OCI-LY7 (cell line): ENCODE measurements at regions not wholly inside any gene's neighbourhood (a gene's known extent, or its start where the extent isn't known, plus 50 kb on each side); places are given as distances from the start of the nearest gene placed in this dataset.
A peak's percentile ranks its signal among the peaks of the same experiment; 100 is the strongest.

Source experiments
- BruUV-seq: library from RNA; stranded (reverse); fragments of 400-500 nt; replicated peaks from 2 replicates; lab custom pipeline; 2021; lab: Mats Ljungman, UMichigan
- CTCF ChIA-PET: fragments of 300-600 bp; sonication (Branson Sonifier 250); formaldehyde crosslinking; loops from one replicate; lab custom pipeline; 2022; ENCODE audit warnings: antibody characterized with exemption; ENCODE audit not compliant: unreplicated experiment; lab: Charles Lee
- POLR2A ChIA-PET: fragments of 300-600 bp; sonication (Branson Sonifier 250); formaldehyde crosslinking; loops from one replicate; lab custom pipeline; 2022; ENCODE audit warnings: antibody characterized with exemption; lab: Charles Lee
- DNase-seq: peaks from one replicate; pipeline ENCODE4 v3.0.0-alpha.2; 2015; ENCODE audit warnings: low spot score
- H2AFZ ChIP-seq: fragments of 200-600 bp; sonication (generic), shearing (Covaris generic); 2 replicates; pipeline ENCODE4 v1.6.1; 2014; ENCODE audit warnings: mild to moderate bottlenecking, antibody characterized with exemption, low read length, moderate library complexity
- H3K27ac ChIP-seq: fragments of 200-600 bp; sonication (generic); 2 replicates; pipeline ENCODE4 v1.5.1; 2014; ENCODE audit warnings: mixed run types, low read depth, mild to moderate bottlenecking, moderate library complexity, low read length, inconsistent platforms; ENCODE audit not compliant: poor library complexity, severe bottlenecking
- H3K36me3 ChIP-seq: fragments of 200-600 bp; sonication (generic); 2 replicates; pipeline ENCODE4 v1.6.1; 2014; ENCODE audit warnings: mild to moderate bottlenecking, antibody characterized with exemption, low read length, moderate library complexity, mixed read lengths; ENCODE audit not compliant: insufficient read depth
- H3K4me1 ChIP-seq: fragments of 200-600 bp; sonication (generic); 2 replicates; pipeline ENCODE4 v1.5.1; 2014; ENCODE audit warnings: mild to moderate bottlenecking, low read length; ENCODE audit not compliant: insufficient read depth, poor library complexity, severe bottlenecking
- H3K4me2 ChIP-seq: fragments of 200-600 bp; sonication (generic); 2 replicates; pipeline ENCODE4 v1.6.1; 2014; ENCODE audit warnings: mild to moderate bottlenecking, low read length
- H3K4me3 ChIP-seq: fragments of 200-600 bp; sonication (generic); 2 replicates; pipeline ENCODE4 v1.5.1; 2014; ENCODE audit warnings: mild to moderate bottlenecking, low read depth, low read length; ENCODE audit not compliant: poor library complexity, severe bottlenecking
- H3K79me2 ChIP-seq: fragments of 200-600 bp; sonication (generic); 2 replicates; pipeline ENCODE4 v1.6.1; 2016; ENCODE audit warnings: low read depth, mild to moderate bottlenecking, low read length, moderate library complexity, mixed read lengths; ENCODE audit not compliant: insufficient read depth
- H3K9me2 ChIP-seq: fragments of 200-600 bp; sonication (generic); 2 replicates; pipeline ENCODE4 v1.6.1; 2016; ENCODE audit warnings: mild to moderate bottlenecking, low read length, mixed read lengths; ENCODE audit not compliant: insufficient read depth
- H3K9me3 ChIP-seq: fragments of 200-600 bp; sonication (generic); 2 replicates; pipeline ENCODE4 v1.6.1; 2014; ENCODE audit warnings: mild to moderate bottlenecking, mixed run types, low read length, mixed read lengths
- H4K20me1 ChIP-seq: fragments of 200-600 bp; sonication (generic); 2 replicates; pipeline ENCODE4 v1.6.1; 2014; ENCODE audit warnings: mild to moderate bottlenecking, antibody characterized with exemption, low read length, moderate library complexity, mixed read lengths; ENCODE audit not compliant: insufficient read depth
- CTCF ChIP-seq: fragments of 200-600 bp; sonication (generic); conservative IDR thresholded peaks from 2 replicates; pipeline ENCODE4 v1.5.1; 2014; ENCODE audit warnings: mild to moderate bottlenecking, antibody characterized with exemption, low read length, moderate library complexity, mixed read lengths
- EZH2phosphoT487 ChIP-seq: fragments of 200-600 bp; sonication (generic); IDR thresholded peaks from 2 replicates; pipeline ENCODE4 v1.6.1; 2018; ENCODE audit warnings: low read depth, borderline replicate concordance, mild to moderate bottlenecking, mixed run types, antibody characterized with exemption, low read length, moderate library complexity, mixed read lengths
- intact Hi-C: fragments of 100-400 bp; cut with micrococcal nuclease; formaldehyde crosslinking; loops from one replicate; pipeline ENCODE4 v1.10.0; 2022; ENCODE audit not compliant: unreplicated experiment

GRCh38 chr6:141472162-141472928 lies 660.4 kb upstream of the GJE1 start:
- H2AFZ ChIP-seq, result 0 out of 2 replicates have a peak overlapping the region, but pooled peaks have one; percentile 24
- no peak for TF ChIP-seq CTCF
- TF ChIP-seq EZH2phosphoT487, result no peak
- H3K4me3 ChIP-seq, result no peak overlapping the region
- intact Hi-C loops, result no loop called here
- H3K36me3 ChIP-seq, result no peaks in the 10 kb centered on the region
- H3K27ac ChIP-seq, result no peak overlapping the region
- H3K4me2 ChIP-seq, result no peak overlapping the region
- CTCF ChIA-PET, result no interaction called here
- no peaks in the 10 kb centered on the region for H3K9me3 ChIP-seq
- no peaks in the 10 kb centered on the region for H3K4me1 ChIP-seq
- H4K20me1 ChIP-seq, result no peaks in the 10 kb centered on the region
- H3K9me2 ChIP-seq, result no peaks in the 10 kb centered on the region
- H3K79me2 ChIP-seq, result no peaks in the 10 kb centered on the region
- DNase-seq, result no peak
- no TSS peak for BruUV-seq
- POLR2A ChIA-PET, result interaction anchor here (0.7 kb wide), 1 partner anchor 12 kb away, joined by 3 read pairs; no protein-coding TSS in a partner anchor

- POLR2A ChIA-PET, result interaction anchor here (0.6 to 1.5 kb wide), 3 partner anchors 8 to 561 kb away, joined by 3 to 7 read pairs (median 3); no protein-coding TSS in a partner anchor
- no peak overlapping the region for H3K27ac ChIP-seq
- no peak overlapping the region for H3K4me3 ChIP-seq
- intact Hi-C loops, result no loop called here
- CTCF ChIA-PET, result no interaction called here
- H3K79me2 ChIP-seq, result no peaks in the 10 kb centered on the region
- TF ChIP-seq EZH2phosphoT487 (no peak), CTCF (no peak)
- H3K36me3 ChIP-seq, result no peaks in the 10 kb centered on the region
- H3K4me2 ChIP-seq, result no peak overlapping the region
- BruUV-seq, result no TSS peak
- no peaks in the 10 kb centered on the region for H4K20me1 ChIP-seq
- no peaks in the 10 kb centered on the region for H3K4me1 ChIP-seq
- H3K9me2 ChIP-seq, result no peaks in the 10 kb centered on the region
- DNase-seq, result no peak
- H3K9me3 ChIP-seq, result no peaks in the 10 kb centered on the region
- H2AFZ ChIP-seq, result peak overlapping the region; percentile 5; the same call in 1 of the 2 replicates
Measured at GRCh38 chr6:141470810-141471209, 661.9 kb upstream of the GJE1 start.

- intact Hi-C loops, result no loop called here
Measured at GRCh38 chr6:141467881-141468280, 664.8 kb upstream of the GJE1 start.

More at GRCh38 chr6:141467881-141468280, 664.8 kb upstream of the GJE1 start:
- ChIA-PET POLR2A (interaction anchor here (1.3 to 3.4 kb wide), 3 partner anchors 8 to 15 kb away, joined by 6 to 15 read pairs (median 13); no protein-coding TSS in a partner anchor), CTCF (no interaction called here)
- Histone ChIP-seq H2AFZ (peak overlapping the region; percentile 29; the same call in 1 of the 2 replicates), H3K36me3 (no peaks in the 10 kb centered on the region), H3K27ac (no peak overlapping the region), H3K9me2 (no peaks in the 10 kb centered on the region), H3K4me1 (peaks cover 8% of the 10 kb centered on the region), H3K4me3 (no peak overlapping the region), H3K4me2 (no peak overlapping the region), H3K9me3 (no peaks in the 10 kb centered on the region), H4K20me1 (no peaks in the 10 kb centered on the region), H3K79me2 (no peaks in the 10 kb centered on the region)
- TF ChIP-seq CTCF, result no peak
- TF ChIP-seq EZH2phosphoT487, result no peak
- BruUV-seq, result no TSS peak
- DNase-seq, result no peak
